IMR-90 (cell line): ENCODE measurements at regions not wholly inside any gene's neighbourhood (a gene's known extent, or its start where the extent isn't known, plus 50 kb on each side); places are given as distances from the start of the nearest gene placed in this dataset.

Experiments
- ATAC-seq: fragments of 200-7000 bp; cut with Tn5 transposase; 2 replicates; pipeline ENCODE4 v1.9.1; 2020; ENCODE audit warnings: low read depth, mild to moderate bottlenecking, moderate library complexity
- BruUV-seq: library from RNA; stranded (reverse); fragments of 400-500 nt; replicated peaks from 2 replicates; lab custom pipeline; 2021; lab: Mats Ljungman, UMichigan
- CTCF ChIA-PET: fragments of 300-600 bp; formaldehyde crosslinking; extraction: SDS; loops from one replicate; lab custom pipeline; 2021; ENCODE audit warnings: antibody characterized with exemption; lab: Yijun Ruan, JAX
- POLR2A ChIA-PET: fragments of 300-600 bp; sonication (Branson Sonifier 250); formaldehyde crosslinking; loops from one replicate; lab custom pipeline; 2022; ENCODE audit warnings: antibody characterized with exemption; ENCODE audit not compliant: unreplicated experiment; lab: Charles Lee
- DNase-seq: peaks from one replicate; pipeline ENCODE4 v3.0.0; 2013
- H2AFZ ChIP-seq: replicated peaks from 2 replicates; pipeline ENCODE3; 2013; ENCODE audit warnings: low read length, mild to moderate bottlenecking; ENCODE audit not compliant: poor library complexity
- H2AK5ac ChIP-seq: 2 replicates; pipeline ENCODE4 v1.6.1; 2013; ENCODE audit warnings: low read depth, low read length, inconsistent platforms
- H2AK9ac ChIP-seq: replicated peaks from 2 replicates; pipeline ENCODE3; 2013; ENCODE audit warnings: mild to moderate bottlenecking, low read depth, low read length, moderate library complexity; ENCODE audit not compliant: poor library complexity
- H2BK120ac ChIP-seq: 2 replicates; pipeline ENCODE4 v1.6.1; 2013; ENCODE audit warnings: low read depth, low read length, inconsistent platforms
- H2BK15ac ChIP-seq: 3 replicates; pipeline ENCODE4 v1.6.1; 2013; ENCODE audit warnings: low read depth, low read length, inconsistent platforms
- H2BK20ac ChIP-seq: 2 replicates; pipeline ENCODE4 v1.6.1; 2013; ENCODE audit warnings: low read depth, mild to moderate bottlenecking, inconsistent platforms, low read length, moderate library complexity
- H2BK5ac ChIP-seq: 2 replicates; pipeline ENCODE4 v1.6.1; 2013; ENCODE audit warnings: mild to moderate bottlenecking, low read depth, low read length, inconsistent platforms; ENCODE audit not compliant: poor library complexity, severe bottlenecking
- H3K14ac ChIP-seq: replicated peaks from 2 replicates; pipeline ENCODE4 v1.6.1; 2013; ENCODE audit warnings: low read depth, low read length, inconsistent platforms
- H3K18ac ChIP-seq: 2 replicates; pipeline ENCODE4 v1.6.1; 2013; ENCODE audit warnings: low read depth, low read length, control low read depth
- H3K23ac ChIP-seq: 2 replicates; pipeline ENCODE4 v1.6.1; 2013; ENCODE audit warnings: low read depth, low read length, inconsistent platforms
- H3K27ac ChIP-seq: 2 replicates; pipeline ENCODE4 v1.5.1; 2013; ENCODE audit warnings: mild to moderate bottlenecking, control low read depth, low read length; ENCODE audit not compliant: insufficient read depth
- H3K27me3 ChIP-seq: 2 replicates; pipeline ENCODE4 v1.6.1; 2013; ENCODE audit warnings: low read length; ENCODE audit not compliant: control insufficient read depth, insufficient read depth
- H3K36me3 ChIP-seq: 2 replicates; pipeline ENCODE4 v1.6.1; 2013; ENCODE audit warnings: low read length, mixed read lengths; ENCODE audit not compliant: control insufficient read depth, insufficient read depth
- H3K4ac ChIP-seq: 2 replicates; pipeline ENCODE4 v1.6.1; 2013; ENCODE audit warnings: low read depth, low read length, inconsistent platforms
- H3K4me1 ChIP-seq: 2 replicates; pipeline ENCODE4 v1.6.1; 2013; ENCODE audit warnings: low read length, mixed read lengths; ENCODE audit not compliant: control insufficient read depth, insufficient read depth
- H3K4me2 ChIP-seq: 2 replicates; pipeline ENCODE4 v1.6.1; 2013; ENCODE audit warnings: low read depth, mild to moderate bottlenecking, control low read depth, low read length, moderate library complexity
- H3K4me3 ChIP-seq: 2 replicates; pipeline ENCODE4 v1.5.1; 2013; ENCODE audit warnings: low read depth, mild to moderate bottlenecking, control low read depth, low read length, moderate library complexity; ENCODE audit not compliant: insufficient read depth
- H3K56ac ChIP-seq: 2 replicates; pipeline ENCODE4 v1.6.1; 2013; ENCODE audit warnings: low read length, inconsistent platforms; ENCODE audit not compliant: insufficient read depth; ENCODE audit errors: extremely low read depth
- H3K79me1 ChIP-seq, 2 experiments: 2 replicates each; pipeline ENCODE4 v1.6.1; 2013; ENCODE audit warnings: low read length in 2 of 2, inconsistent platforms in 1 of 2, low read depth in 1 of 2
- H3K9ac ChIP-seq: 2 replicates; pipeline ENCODE4 v1.6.1; 2013; ENCODE audit warnings: low read depth, low read length, control low read depth
- H3K9me1 ChIP-seq: 2 replicates; pipeline ENCODE4 v1.6.1; 2013; ENCODE audit warnings: low read length, inconsistent platforms; ENCODE audit not compliant: insufficient read depth
- H3K9me3 ChIP-seq: 2 replicates; pipeline ENCODE4 v1.6.1; 2013; ENCODE audit warnings: low read length; ENCODE audit not compliant: control insufficient read depth, insufficient read depth
- H4K20me1 ChIP-seq: 2 replicates; pipeline ENCODE4 v1.6.1; 2013; ENCODE audit warnings: low read length, inconsistent platforms; ENCODE audit not compliant: insufficient read depth
- H4K5ac ChIP-seq: 2 replicates; pipeline ENCODE4 v1.6.1; 2013; ENCODE audit warnings: mild to moderate bottlenecking, low read depth, low read length, control low read depth
- H4K8ac ChIP-seq, 2 experiments: 2 replicates each; pipeline ENCODE4 v1.6.1; 2013; ENCODE audit warnings: low read depth in 2 of 2, low read length in 2 of 2, control low read depth in 1 of 2, inconsistent platforms in 1 of 2
- H4K91ac ChIP-seq: 2 replicates; pipeline ENCODE4 v1.6.1; 2013; ENCODE audit warnings: low read depth, low read length, inconsistent platforms; ENCODE audit not compliant: insufficient read depth
- CEBPB ChIP-seq: IDR thresholded peaks from 2 replicates; pipeline ENCODE4 v1.6.1; 2012; ENCODE audit warnings: low read depth, low read length, improper control_type of control experiment
- CHD1 ChIP-seq: IDR thresholded peaks from 2 replicates; pipeline ENCODE4 v1.6.1; 2012; ENCODE audit warnings: low read depth, low read length, improper control_type of control experiment
- FOS ChIP-seq: fragments of 150-350 bp; IDR thresholded peaks from 2 replicates; pipeline ENCODE4 v1.6.1; 2016; ENCODE audit warnings: low read depth, low read length
- MAFK ChIP-seq: IDR thresholded peaks from 2 replicates; pipeline ENCODE4 v1.6.1; 2012; ENCODE audit warnings: low read depth, low read length, improper control_type of control experiment
- MAZ ChIP-seq: IDR thresholded peaks from 2 replicates; pipeline ENCODE4 v1.6.1; 2012; ENCODE audit warnings: low read depth, mild to moderate bottlenecking, low read length, improper control_type of control experiment, moderate library complexity, borderline replicate concordance
- MXI1 ChIP-seq: IDR thresholded peaks from 2 replicates; pipeline ENCODE4 v1.6.1; 2012; ENCODE audit warnings: low read depth, mild to moderate bottlenecking, low read length, moderate library complexity, borderline replicate concordance
- RAD21 ChIP-seq: IDR thresholded peaks from 2 replicates; pipeline ENCODE4 v1.6.1; 2012; ENCODE audit warnings: low read length, improper control_type of control experiment
- RCOR1 ChIP-seq: IDR thresholded peaks from 2 replicates; pipeline ENCODE4 v1.6.1; 2012; ENCODE audit warnings: mild to moderate bottlenecking, low read length, improper control_type of control experiment; ENCODE audit not compliant: insufficient replicate concordance
- WGBS, 2 experiments: methylation state at CpG; one replicate each; pipeline versions ENCODE4 v1.1.5 to v1.1.7; 2013; ENCODE audit warnings: missing lambda C conversion rate in 2 of 2; ENCODE audit not compliant: insufficient read length in 1 of 2; ENCODE audit errors: extremely low coverage in 2 of 2; 5-methylcytosine and 5-hydroxymethylcytosine counted together
- dilution Hi-C: fragments of 300-500 bp; cut with HindIII; formaldehyde crosslinking; loops from one replicate; pipeline ENCODE4 v1.14.3; 2018; ENCODE audit warnings: low sequenced_read_pairs; ENCODE audit not compliant: unreplicated experiment
- in situ Hi-C: fragments of 300-500 bp; cut with MboI; formaldehyde crosslinking; loops from 3 replicates; pipeline ENCODE4 v1.14.3; 2019; ENCODE audit warnings: low sequenced_read_pairs, inconsistent platforms, mixed read lengths
- intact Hi-C: fragments of 100-400 bp; cut with micrococcal nuclease; formaldehyde crosslinking; loops from 2 replicates; pipeline ENCODE4 v1.10.0; 2022

DNA sequence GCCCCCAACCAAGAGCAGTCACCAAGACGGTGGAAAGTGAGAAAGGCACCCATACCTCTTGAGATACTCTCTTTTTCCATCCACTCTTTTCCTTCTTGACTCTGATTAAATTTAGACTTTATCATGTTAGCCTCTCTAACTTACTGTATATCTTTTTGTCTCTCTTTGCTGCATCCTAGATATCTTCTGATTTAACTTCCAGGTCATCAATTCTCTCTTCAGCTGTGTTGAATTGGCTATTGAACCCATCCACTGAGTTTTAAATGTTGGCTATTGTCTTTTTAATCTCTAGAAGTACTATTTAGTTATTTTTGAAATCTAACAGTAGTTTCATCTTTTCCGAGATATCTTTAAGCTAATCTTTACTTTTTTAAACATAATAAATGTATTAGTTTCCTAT is 78.3 kb upstream of the MBOAT2 start:
- intact Hi-C loops = no loop called here
- in situ Hi-C loops = no loop called here
- H3K9ac ChIP-seq = no peak overlapping the region
- no peak overlapping the region for H3K23ac ChIP-seq
- POLR2A ChIA-PET = no interaction called here
- WGBS, 2 experiments = 100% methylated on average over 1 of the region's 2 CpGs; no CpG with 5 or more reads in 1 of the 2 experiments
- no peak overlapping the region for H2BK5ac ChIP-seq
- no peak overlapping the region for H3K14ac ChIP-seq
- peaks cover 13% of the 10 kb centered on the region for H3K4me1 ChIP-seq
- peaks cover 3% of the 10 kb centered on the region for H3K9me3 ChIP-seq
- no peak overlapping the region for H2AK9ac ChIP-seq
- H3K27ac ChIP-seq = no peak overlapping the region
- no peaks in the 10 kb centered on the region for H3K36me3 ChIP-seq
- H3K4me2 ChIP-seq = no peak overlapping the region
- no peaks in the 10 kb centered on the region for H4K20me1 ChIP-seq
- no peak overlapping the region for H2AK5ac ChIP-seq
- no peak overlapping the region for H2BK120ac ChIP-seq
- dilution Hi-C loops = no loop called here
- no peak overlapping the region for H4K91ac ChIP-seq
- no peak overlapping the region for H4K8ac ChIP-seq
- H3K4me3 ChIP-seq = no peak overlapping the region
- H2BK15ac ChIP-seq = no peak overlapping the region
- BruUV-seq = no TSS peak
- H3K79me1 ChIP-seq = no peaks in the 10 kb centered on the region; a peak in 1 of 4 replicates
- DNase-seq (no peak), ATAC-seq (no peak)
- no peak overlapping the region for H3K56ac ChIP-seq
- no peak overlapping the region for H2BK20ac ChIP-seq
- no peak overlapping the region for H2AFZ ChIP-seq
- peaks cover 9% of the 10 kb centered on the region for H3K9me1 ChIP-seq
- H4K5ac ChIP-seq = no peak overlapping the region
- H3K27me3 ChIP-seq = no peaks in the 10 kb centered on the region
- H3K4ac ChIP-seq = no peak overlapping the region
- H3K18ac ChIP-seq = no peak overlapping the region
- TF ChIP-seq MAFK (no peak), CHD1 (no peak), FOS (no peak), CEBPB (no peak), MXI1 (no peak), MAZ (no peak), RCOR1 (no peak), RAD21 (no peak)
- CTCF ChIA-PET = no interaction called here
